GM23338 (cell line): ENCODE measurements at regions not wholly inside any gene's neighbourhood (a gene's known extent, or its start where the extent isn't known, plus 50 kb on each side); places are given as distances from the start of the nearest gene placed in this dataset.

ENCODE experiments used
- ATAC-seq: fragments of 200-7000 bp; cut with Tn5 transposase; 3 replicates; pipeline ENCODE4 v1.9.1; 2020
- DNase-seq: peaks from one replicate; pipeline ENCODE4 v3.0.0-alpha.2; 2015; ENCODE audit warnings: low spot score
- H2AFZ ChIP-seq: fragments of 200-600 bp; sonication (generic); 2 replicates; pipeline ENCODE4 v1.8.0; 2016; ENCODE audit warnings: antibody characterized with exemption, mild to moderate bottlenecking, moderate library complexity
- H3F3A ChIP-seq: fragments of 200-600 bp; sonication (generic); replicated peaks from 2 replicates; pipeline ENCODE4 v1.8.0; 2017; ENCODE audit warnings: antibody characterized with exemption, mixed run types, low read depth
- H3K27ac ChIP-seq: fragments of 200-600 bp; sonication (generic); 2 replicates; pipeline ENCODE4 v1.6.1; 2016; ENCODE audit warnings: low read depth
- H3K27me3 ChIP-seq: fragments of 200-600 bp; sonication (generic); 2 replicates; pipeline ENCODE4 v1.8.0; 2016; ENCODE audit warnings: mild to moderate bottlenecking, mixed run types, moderate library complexity; ENCODE audit not compliant: insufficient read depth
- H3K36me3 ChIP-seq: fragments of 200-600 bp; sonication (generic); 2 replicates; pipeline ENCODE4 v1.8.0; 2016; ENCODE audit warnings: mild to moderate bottlenecking; ENCODE audit not compliant: insufficient read depth
- H3K4me1 ChIP-seq: fragments of 200-600 bp; sonication (generic); 2 replicates; pipeline ENCODE4 v1.8.0; 2016; ENCODE audit warnings: mild to moderate bottlenecking, moderate library complexity; ENCODE audit not compliant: insufficient read depth
- H3K4me2 ChIP-seq: fragments of 200-600 bp; sonication (generic); 2 replicates; pipeline ENCODE4 v1.7.1; 2017; ENCODE audit warnings: mixed run types
- H3K4me3 ChIP-seq: fragments of 200-600 bp; sonication (generic); 2 replicates; pipeline ENCODE4 v1.6.1; 2016; ENCODE audit warnings: mixed run types
- H3K79me2 ChIP-seq: fragments of 200-600 bp; sonication (generic); replicated peaks from 2 replicates; pipeline ENCODE4 v1.8.0; 2017; ENCODE audit warnings: mild to moderate bottlenecking; ENCODE audit not compliant: insufficient read depth
- H3K9me2 ChIP-seq: fragments of 200-600 bp; sonication (generic); 2 replicates; pipeline ENCODE4 v1.8.0; 2017; ENCODE audit not compliant: insufficient read depth
- H4K20me1 ChIP-seq: fragments of 200-600 bp; sonication (generic); replicated peaks from 2 replicates; pipeline ENCODE4 v1.8.0; 2017; ENCODE audit warnings: mild to moderate bottlenecking; ENCODE audit not compliant: insufficient read depth
- H3K27ac Mint-ChIP-seq: 2 replicates; pipeline ENCODE4 v1.8.0; 2020; ENCODE audit warnings: inconsistent platforms, mild to moderate bottlenecking, moderate library complexity, mixed read lengths
- H3K27me3 Mint-ChIP-seq: 3 replicates; pipeline ENCODE4 v1.8.0; 2022; ENCODE audit warnings: low read depth, mild to moderate bottlenecking, moderate library complexity, mixed read lengths, inconsistent platforms; ENCODE audit not compliant: insufficient read depth, poor library complexity
- H3K36me3 Mint-ChIP-seq: 3 replicates; pipeline ENCODE4 v1.8.0; 2021; ENCODE audit warnings: low read depth, mild to moderate bottlenecking, inconsistent platforms, moderate library complexity, mixed read lengths
- H3K4me1 Mint-ChIP-seq: 3 replicates; pipeline ENCODE4 v1.8.0; 2020; ENCODE audit warnings: mild to moderate bottlenecking, inconsistent platforms, mixed read lengths
- H3K4me3 Mint-ChIP-seq: 3 replicates; pipeline ENCODE4 v1.8.0; 2021; ENCODE audit warnings: moderate library complexity, mild to moderate bottlenecking, inconsistent platforms, mixed read lengths
- H3K9me3 Mint-ChIP-seq: 3 replicates; pipeline ENCODE4 v1.8.0; 2020; ENCODE audit warnings: moderate library complexity, mild to moderate bottlenecking, inconsistent platforms, mixed read lengths
- CREB1 ChIP-seq: fragments of 250-450 bp; sonication (Bioruptor Pico); IDR thresholded peaks from 2 replicates; pipeline ENCODE4 v1.5.0; 2020; ENCODE audit warnings: low read depth, mild to moderate bottlenecking, moderate library complexity
- EZH2 ChIP-seq: fragments of 200-600 bp; sonication (generic); IDR thresholded peaks from one replicate; pipeline ENCODE4 v1.8.0; 2017; ENCODE audit warnings: antibody characterized with exemption, mild to moderate bottlenecking, low read depth; ENCODE audit not compliant: unreplicated experiment
- EZH2phosphoT487 ChIP-seq: fragments of 200-600 bp; sonication (generic); IDR thresholded peaks from one replicate; pipeline ENCODE4 v1.8.1; 2018; ENCODE audit warnings: antibody characterized with exemption; ENCODE audit not compliant: unreplicated experiment
- JUNB ChIP-seq: IDR thresholded peaks from one replicate; pipeline ENCODE4 v1.6.1; 2016; ENCODE audit warnings: antibody characterized with exemption; ENCODE audit not compliant: unreplicated experiment
- NANOG ChIP-seq: IDR thresholded peaks from 2 replicates; pipeline ENCODE4 v1.6.1; 2016; ENCODE audit warnings: antibody characterized with exemption, borderline replicate concordance
- POLR2AphosphoS5 ChIP-seq: IDR thresholded peaks from 2 replicates; pipeline ENCODE4 v1.6.1; 2016; ENCODE audit warnings: antibody characterized with exemption, low read depth
- STAT1 ChIP-seq: IDR thresholded peaks from one replicate; pipeline ENCODE4 v1.6.1; 2016; ENCODE audit warnings: antibody characterized with exemption; ENCODE audit not compliant: unreplicated experiment
- ZNF114 ChIP-seq: fragments of 250-450 bp; sonication (Bioruptor Pico); IDR thresholded peaks from 2 replicates; pipeline ENCODE4 v1.5.0; 2020; ENCODE audit warnings: mild to moderate bottlenecking, moderate library complexity
- ZNF331 ChIP-seq: fragments of 250-450 bp; sonication (Bioruptor Pico); IDR thresholded peaks from 2 replicates; pipeline ENCODE4 v1.5.0; 2020; ENCODE audit warnings: low read depth, mild to moderate bottlenecking, moderate library complexity
- TF ChIP-seq, protein P1 (sequence below), 2 experiments: fragments of 200-600 bp in 1 of 2; sonication (generic) in 1 of 2; conservative IDR thresholded peaks; 2 replicates each; pipeline versions ENCODE4 v1.5.1 to v1.6.1; 2016 to 2017; ENCODE audit warnings: antibody characterized with exemption in 2 of 2, low read depth in 2 of 2, mild to moderate bottlenecking in 2 of 2, moderate library complexity in 1 of 2
- TF ChIP-seq, protein P2 (sequence below): fragments of 250-450 bp; sonication (Bioruptor Pico); IDR thresholded peaks from 2 replicates; pipeline ENCODE4 v1.5.0; 2020; ENCODE audit warnings: mild to moderate bottlenecking, moderate library complexity
- TF ChIP-seq, protein P3 (sequence below): IDR thresholded peaks from one replicate; pipeline ENCODE4 v1.6.1; 2018; ENCODE audit warnings: antibody characterized with exemption; ENCODE audit not compliant: unreplicated experiment
- TF ChIP-seq, protein P4 (sequence below): IDR thresholded peaks from 2 replicates; pipeline ENCODE4 v1.6.1; 2016; ENCODE audit warnings: antibody characterized with exemption

DNA sequence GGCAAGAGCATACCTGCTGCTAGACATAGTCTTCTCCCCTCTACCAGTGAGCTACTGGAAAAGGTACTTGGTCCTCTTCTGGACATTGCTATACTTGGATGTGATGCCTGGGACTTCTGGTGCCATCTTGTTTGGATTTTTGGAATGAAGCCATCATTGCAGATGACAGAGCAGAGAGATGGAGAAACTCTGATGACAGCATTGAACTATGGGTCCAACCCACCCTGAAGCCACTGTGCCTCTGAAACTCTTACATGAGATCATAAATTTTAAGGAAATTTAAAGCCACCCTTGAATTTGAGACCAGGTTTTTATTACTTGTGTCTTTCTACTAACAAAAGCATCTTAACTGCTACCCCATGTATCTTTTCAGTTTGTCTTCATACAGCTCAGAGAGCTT lies 151.1 kb upstream of the SMIM23 start:
- Mint-ChIP-seq H3K9me3 (no peaks in the 10 kb centered on the region), H3K27me3 (peaks cover 27% of the 10 kb centered on the region), H3K36me3 (no peaks in the 10 kb centered on the region), H3K4me3 (no peak overlapping the region), H3K27ac (no peak overlapping the region), H3K4me1 (peaks cover 2% of the 10 kb centered on the region; the same call in 1 of the 3 replicates)
- Histone ChIP-seq H3K4me2 (no peak overlapping the region), H3K9me2 (no peaks in the 10 kb centered on the region), H3K27me3 (peaks cover 21% of the 10 kb centered on the region), H3F3A (no peaks in the 10 kb centered on the region), H4K20me1 (no peaks in the 10 kb centered on the region; the same call in 1 of the 2 replicates), H3K79me2 (no peaks in the 10 kb centered on the region), H2AFZ (no peak overlapping the region), H3K4me3 (no peak overlapping the region), H3K36me3 (no peaks in the 10 kb centered on the region), H3K27ac (no peak overlapping the region), H3K4me1 (peaks cover 5% of the 10 kb centered on the region)
- ATAC-seq (no peak), DNase-seq (no peak)
- TF ChIP-seq, protein P1, sequence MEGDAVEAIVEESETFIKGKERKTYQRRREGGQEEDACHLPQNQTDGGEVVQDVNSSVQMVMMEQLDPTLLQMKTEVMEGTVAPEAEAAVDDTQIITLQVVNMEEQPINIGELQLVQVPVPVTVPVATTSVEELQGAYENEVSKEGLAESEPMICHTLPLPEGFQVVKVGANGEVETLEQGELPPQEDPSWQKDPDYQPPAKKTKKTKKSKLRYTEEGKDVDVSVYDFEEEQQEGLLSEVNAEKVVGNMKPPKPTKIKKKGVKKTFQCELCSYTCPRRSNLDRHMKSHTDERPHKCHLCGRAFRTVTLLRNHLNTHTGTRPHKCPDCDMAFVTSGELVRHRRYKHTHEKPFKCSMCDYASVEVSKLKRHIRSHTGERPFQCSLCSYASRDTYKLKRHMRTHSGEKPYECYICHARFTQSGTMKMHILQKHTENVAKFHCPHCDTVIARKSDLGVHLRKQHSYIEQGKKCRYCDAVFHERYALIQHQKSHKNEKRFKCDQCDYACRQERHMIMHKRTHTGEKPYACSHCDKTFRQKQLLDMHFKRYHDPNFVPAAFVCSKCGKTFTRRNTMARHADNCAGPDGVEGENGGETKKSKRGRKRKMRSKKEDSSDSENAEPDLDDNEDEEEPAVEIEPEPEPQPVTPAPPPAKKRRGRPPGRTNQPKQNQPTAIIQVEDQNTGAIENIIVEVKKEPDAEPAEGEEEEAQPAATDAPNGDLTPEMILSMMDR (conservative IDR thresholded peaks at IDR 0.05; ENCODE audit: low read depth in 2 of 2) = no peak
- TF ChIP-seq, protein P2, sequence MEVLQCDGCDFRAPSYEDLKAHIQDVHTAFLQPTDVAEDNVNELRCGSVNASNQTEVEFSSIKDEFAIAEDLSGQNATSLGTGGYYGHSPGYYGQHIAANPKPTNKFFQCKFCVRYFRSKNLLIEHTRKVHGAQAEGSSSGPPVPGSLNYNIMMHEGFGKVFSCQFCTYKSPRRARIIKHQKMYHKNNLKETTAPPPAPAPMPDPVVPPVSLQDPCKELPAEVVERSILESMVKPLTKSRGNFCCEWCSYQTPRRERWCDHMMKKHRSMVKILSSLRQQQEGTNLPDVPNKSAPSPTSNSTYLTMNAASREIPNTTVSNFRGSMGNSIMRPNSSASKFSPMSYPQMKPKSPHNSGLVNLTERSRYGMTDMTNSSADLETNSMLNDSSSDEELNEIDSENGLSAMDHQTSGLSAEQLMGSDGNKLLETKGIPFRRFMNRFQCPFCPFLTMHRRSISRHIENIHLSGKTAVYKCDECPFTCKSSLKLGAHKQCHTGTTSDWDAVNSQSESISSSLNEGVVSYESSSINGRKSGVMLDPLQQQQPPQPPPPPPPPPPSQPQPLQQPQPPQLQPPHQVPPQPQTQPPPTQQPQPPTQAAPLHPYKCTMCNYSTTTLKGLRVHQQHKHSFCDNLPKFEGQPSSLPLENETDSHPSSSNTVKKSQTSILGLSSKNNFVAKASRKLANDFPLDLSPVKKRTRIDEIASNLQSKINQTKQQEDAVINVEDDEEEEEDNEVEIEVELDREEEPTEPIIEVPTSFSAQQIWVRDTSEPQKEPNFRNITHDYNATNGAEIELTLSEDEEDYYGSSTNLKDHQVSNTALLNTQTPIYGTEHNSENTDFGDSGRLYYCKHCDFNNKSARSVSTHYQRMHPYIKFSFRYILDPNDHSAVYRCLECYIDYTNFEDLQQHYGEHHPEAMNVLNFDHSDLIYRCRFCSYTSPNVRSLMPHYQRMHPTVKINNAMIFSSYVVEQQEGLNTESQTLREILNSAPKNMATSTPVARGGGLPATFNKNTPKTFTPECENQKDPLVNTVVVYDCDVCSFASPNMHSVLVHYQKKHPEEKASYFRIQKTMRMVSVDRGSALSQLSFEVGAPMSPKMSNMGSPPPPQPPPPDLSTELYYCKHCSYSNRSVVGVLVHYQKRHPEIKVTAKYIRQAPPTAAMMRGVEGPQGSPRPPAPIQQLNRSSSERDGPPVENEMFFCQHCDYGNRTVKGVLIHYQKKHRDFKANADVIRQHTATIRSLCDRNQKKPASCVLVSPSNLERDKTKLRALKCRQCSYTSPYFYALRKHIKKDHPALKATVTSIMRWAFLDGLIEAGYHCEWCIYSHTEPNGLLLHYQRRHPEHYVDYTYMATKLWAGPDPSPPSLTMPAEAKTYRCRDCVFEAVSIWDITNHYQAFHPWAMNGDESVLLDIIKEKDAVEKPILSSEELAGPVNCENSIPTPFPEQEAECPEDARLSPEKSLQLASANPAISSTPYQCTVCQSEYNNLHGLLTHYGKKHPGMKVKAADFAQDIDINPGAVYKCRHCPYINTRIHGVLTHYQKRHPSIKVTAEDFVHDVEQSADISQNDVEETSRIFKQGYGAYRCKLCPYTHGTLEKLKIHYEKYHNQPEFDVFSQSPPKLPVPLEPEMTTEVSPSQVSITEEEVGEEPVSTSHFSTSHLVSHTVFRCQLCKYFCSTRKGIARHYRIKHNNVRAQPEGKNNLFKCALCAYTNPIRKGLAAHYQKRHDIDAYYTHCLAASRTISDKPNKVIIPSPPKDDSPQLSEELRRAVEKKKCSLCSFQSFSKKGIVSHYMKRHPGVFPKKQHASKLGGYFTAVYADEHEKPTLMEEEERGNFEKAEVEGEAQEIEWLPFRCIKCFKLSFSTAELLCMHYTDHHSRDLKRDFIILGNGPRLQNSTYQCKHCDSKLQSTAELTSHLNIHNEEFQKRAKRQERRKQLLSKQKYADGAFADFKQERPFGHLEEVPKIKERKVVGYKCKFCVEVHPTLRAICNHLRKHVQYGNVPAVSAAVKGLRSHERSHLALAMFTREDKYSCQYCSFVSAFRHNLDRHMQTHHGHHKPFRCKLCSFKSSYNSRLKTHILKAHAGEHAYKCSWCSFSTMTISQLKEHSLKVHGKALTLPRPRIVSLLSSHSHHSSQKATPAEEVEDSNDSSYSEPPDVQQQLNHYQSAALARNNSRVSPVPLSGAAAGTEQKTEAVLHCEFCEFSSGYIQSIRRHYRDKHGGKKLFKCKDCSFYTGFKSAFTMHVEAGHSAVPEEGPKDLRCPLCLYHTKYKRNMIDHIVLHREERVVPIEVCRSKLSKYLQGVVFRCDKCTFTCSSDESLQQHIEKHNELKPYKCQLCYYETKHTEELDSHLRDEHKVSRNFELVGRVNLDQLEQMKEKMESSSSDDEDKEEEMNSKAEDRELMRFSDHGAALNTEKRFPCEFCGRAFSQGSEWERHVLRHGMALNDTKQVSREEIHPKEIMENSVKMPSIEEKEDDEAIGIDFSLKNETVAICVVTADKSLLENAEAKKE (CRISPR knock-in tag) = no peak
- TF ChIP-seq STAT1 (no peak), ZNF331 (CRISPR knock-in tag) (no peak), POLR2AphosphoS5 (no peak), CREB1 (CRISPR knock-in tag) (no peak), JUNB (no peak), NANOG (no peak), ZNF114 (CRISPR knock-in tag) (no peak), EZH2 (no peak), EZH2phosphoT487 (no peak)
- TF ChIP-seq, protein P3, sequence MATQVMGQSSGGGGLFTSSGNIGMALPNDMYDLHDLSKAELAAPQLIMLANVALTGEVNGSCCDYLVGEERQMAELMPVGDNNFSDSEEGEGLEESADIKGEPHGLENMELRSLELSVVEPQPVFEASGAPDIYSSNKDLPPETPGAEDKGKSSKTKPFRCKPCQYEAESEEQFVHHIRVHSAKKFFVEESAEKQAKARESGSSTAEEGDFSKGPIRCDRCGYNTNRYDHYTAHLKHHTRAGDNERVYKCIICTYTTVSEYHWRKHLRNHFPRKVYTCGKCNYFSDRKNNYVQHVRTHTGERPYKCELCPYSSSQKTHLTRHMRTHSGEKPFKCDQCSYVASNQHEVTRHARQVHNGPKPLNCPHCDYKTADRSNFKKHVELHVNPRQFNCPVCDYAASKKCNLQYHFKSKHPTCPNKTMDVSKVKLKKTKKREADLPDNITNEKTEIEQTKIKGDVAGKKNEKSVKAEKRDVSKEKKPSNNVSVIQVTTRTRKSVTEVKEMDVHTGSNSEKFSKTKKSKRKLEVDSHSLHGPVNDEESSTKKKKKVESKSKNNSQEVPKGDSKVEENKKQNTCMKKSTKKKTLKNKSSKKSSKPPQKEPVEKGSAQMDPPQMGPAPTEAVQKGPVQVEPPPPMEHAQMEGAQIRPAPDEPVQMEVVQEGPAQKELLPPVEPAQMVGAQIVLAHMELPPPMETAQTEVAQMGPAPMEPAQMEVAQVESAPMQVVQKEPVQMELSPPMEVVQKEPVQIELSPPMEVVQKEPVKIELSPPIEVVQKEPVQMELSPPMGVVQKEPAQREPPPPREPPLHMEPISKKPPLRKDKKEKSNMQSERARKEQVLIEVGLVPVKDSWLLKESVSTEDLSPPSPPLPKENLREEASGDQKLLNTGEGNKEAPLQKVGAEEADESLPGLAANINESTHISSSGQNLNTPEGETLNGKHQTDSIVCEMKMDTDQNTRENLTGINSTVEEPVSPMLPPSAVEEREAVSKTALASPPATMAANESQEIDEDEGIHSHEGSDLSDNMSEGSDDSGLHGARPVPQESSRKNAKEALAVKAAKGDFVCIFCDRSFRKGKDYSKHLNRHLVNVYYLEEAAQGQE = no peak
- TF ChIP-seq, protein P4, sequence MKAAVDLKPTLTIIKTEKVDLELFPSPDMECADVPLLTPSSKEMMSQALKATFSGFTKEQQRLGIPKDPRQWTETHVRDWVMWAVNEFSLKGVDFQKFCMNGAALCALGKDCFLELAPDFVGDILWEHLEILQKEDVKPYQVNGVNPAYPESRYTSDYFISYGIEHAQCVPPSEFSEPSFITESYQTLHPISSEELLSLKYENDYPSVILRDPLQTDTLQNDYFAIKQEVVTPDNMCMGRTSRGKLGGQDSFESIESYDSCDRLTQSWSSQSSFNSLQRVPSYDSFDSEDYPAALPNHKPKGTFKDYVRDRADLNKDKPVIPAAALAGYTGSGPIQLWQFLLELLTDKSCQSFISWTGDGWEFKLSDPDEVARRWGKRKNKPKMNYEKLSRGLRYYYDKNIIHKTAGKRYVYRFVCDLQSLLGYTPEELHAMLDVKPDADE = no peak
